WTC11 (cell line): ENCODE measurements at regions not wholly inside any gene's neighbourhood (a gene's known extent, or its start where the extent isn't known, plus 50 kb on each side); places are given as distances from the start of the nearest gene placed in this dataset.

Source experiments
- ATF3 ChIP-seq: sonication (generic); formaldehyde crosslinking; conservative IDR thresholded peaks from 2 replicates; pipeline ENCODE4 v1.8.1; 2022; ENCODE audit warnings: mild to moderate bottlenecking, missing genetic modification reagents
- CREB1 ChIP-seq: sonication (generic); formaldehyde crosslinking; IDR thresholded peaks from 2 replicates; pipeline ENCODE4 v1.8.0; 2023; ENCODE audit warnings: mild to moderate bottlenecking, missing genetic modification reagents
- CREM ChIP-seq: sonication (generic); formaldehyde crosslinking; IDR thresholded peaks from 2 replicates; pipeline ENCODE4 v1.8.1; 2022; ENCODE audit warnings: mild to moderate bottlenecking, missing genetic modification reagents, moderate library complexity
- CTCF ChIP-seq: fragments of 200-600 bp; IDR thresholded peaks from 2 replicates; pipeline ENCODE4 v1.8.0; 2022; ENCODE audit warnings: antibody characterized with exemption
- ETV6 ChIP-seq: sonication (generic); formaldehyde crosslinking; IDR thresholded peaks from 2 replicates; pipeline ENCODE4 v1.8.1; 2022; ENCODE audit warnings: mild to moderate bottlenecking, missing genetic modification reagents
- JUN ChIP-seq: sonication (generic); formaldehyde crosslinking; IDR thresholded peaks from 2 replicates; pipeline ENCODE4 v1.8.0; 2023; ENCODE audit warnings: mild to moderate bottlenecking, missing genetic modification reagents
- MAX ChIP-seq: sonication (generic); formaldehyde crosslinking; IDR thresholded peaks from 2 replicates; pipeline ENCODE4 v1.8.0; 2022; ENCODE audit warnings: mild to moderate bottlenecking, missing genetic modification reagents
- TEAD1 ChIP-seq: sonication (generic); formaldehyde crosslinking; IDR thresholded peaks from 2 replicates; pipeline ENCODE4 v1.8.0; 2022; ENCODE audit warnings: mild to moderate bottlenecking, missing genetic modification reagents
- USF1 ChIP-seq: sonication (generic); formaldehyde crosslinking; IDR thresholded peaks from 2 replicates; pipeline ENCODE4 v1.8.0; 2022; ENCODE audit warnings: mild to moderate bottlenecking, missing genetic modification reagents
- ZNF263 ChIP-seq: sonication (generic); formaldehyde crosslinking; IDR thresholded peaks from 2 replicates; pipeline ENCODE4 v1.8.1; 2022; ENCODE audit warnings: low read depth, mild to moderate bottlenecking, moderate library complexity, missing genetic modification reagents

- no peak for TF ChIP-seq CTCF
- TF ChIP-seq JUN (CRISPR knock-in tag): no peak
- TF ChIP-seq ETV6: no peak
- TF ChIP-seq ATF3 (CRISPR knock-in tag): no peak
- TF ChIP-seq ZNF263 (CRISPR knock-in tag): no peak
- no peak for TF ChIP-seq CREM (CRISPR knock-in tag)
- no peak for TF ChIP-seq USF1 (CRISPR knock-in tag)
- no peak for TF ChIP-seq TEAD1 (CRISPR knock-in tag)
- no peak for TF ChIP-seq CREB1 (CRISPR knock-in tag)
- no peak for TF ChIP-seq MAX (CRISPR knock-in tag)
Observed at GRCh38 chr19:31674503-31675192, 325.4 kb upstream of the TSHZ3 start.
